Esophagus muscularis mucosa (tissue), 4 donors: ENCODE measurements at regions not wholly inside any gene's neighbourhood (a gene's known extent, or its start where the extent isn't known, plus 50 kb on each side); places are given as distances from the start of the nearest gene placed in this dataset.

Experiments used
- EP300 ChIP-seq: sonication (generic); formaldehyde crosslinking; IDR thresholded peaks from one replicate; pipeline ENCODE4 v1.6.1; 2017; ENCODE audit warnings: antibody characterized with exemption
- POLR2A ChIP-seq: fragments of 450-650 bp; IDR thresholded peaks from one replicate; pipeline ENCODE4 v1.6.1; 2017; ENCODE audit warnings: antibody characterized with exemption, moderate library complexity, mild to moderate bottlenecking, low read depth
- POLR2AphosphoS5 ChIP-seq, 2 donors: sonication (generic); formaldehyde crosslinking; IDR thresholded peaks; one replicate each; pipeline ENCODE4 v1.6.1; 2017; ENCODE audit warnings: antibody characterized with exemption in 2 of 2
- TF ChIP-seq, protein P1 (sequence below), 3 experiments: fragments of 200-600 bp in 2 of 3; fragments of 450-650 bp in 1 of 3; sonication (generic) in 2 of 3; IDR thresholded peaks; one replicate each; pipeline ENCODE4 v1.5.1; 2017 to 2019; ENCODE audit warnings: antibody characterized with exemption in 3 of 3, mild to moderate bottlenecking in 2 of 3, moderate library complexity in 1 of 3

DNA sequence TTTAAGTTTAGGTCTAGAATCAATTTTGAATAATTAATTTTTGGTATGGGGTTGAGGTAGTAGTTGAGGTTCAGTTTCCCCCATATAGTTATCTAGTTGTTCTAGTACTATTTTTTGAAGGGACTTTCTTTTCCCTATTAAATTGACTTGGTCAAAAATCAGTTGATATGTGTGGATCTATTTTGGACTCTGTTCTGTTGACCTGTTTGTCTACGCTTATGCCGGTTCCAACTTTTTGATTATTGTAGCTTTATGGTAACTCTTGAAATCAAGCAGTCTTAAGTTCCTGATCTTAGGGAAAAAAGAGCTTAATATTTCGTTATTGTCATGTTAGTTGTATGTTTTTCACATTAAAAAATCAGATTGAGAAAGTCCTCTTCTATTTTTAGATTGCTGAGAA, 60.7 kb downstream of the FOXD2 start:
- TF ChIP-seq, protein P1, sequence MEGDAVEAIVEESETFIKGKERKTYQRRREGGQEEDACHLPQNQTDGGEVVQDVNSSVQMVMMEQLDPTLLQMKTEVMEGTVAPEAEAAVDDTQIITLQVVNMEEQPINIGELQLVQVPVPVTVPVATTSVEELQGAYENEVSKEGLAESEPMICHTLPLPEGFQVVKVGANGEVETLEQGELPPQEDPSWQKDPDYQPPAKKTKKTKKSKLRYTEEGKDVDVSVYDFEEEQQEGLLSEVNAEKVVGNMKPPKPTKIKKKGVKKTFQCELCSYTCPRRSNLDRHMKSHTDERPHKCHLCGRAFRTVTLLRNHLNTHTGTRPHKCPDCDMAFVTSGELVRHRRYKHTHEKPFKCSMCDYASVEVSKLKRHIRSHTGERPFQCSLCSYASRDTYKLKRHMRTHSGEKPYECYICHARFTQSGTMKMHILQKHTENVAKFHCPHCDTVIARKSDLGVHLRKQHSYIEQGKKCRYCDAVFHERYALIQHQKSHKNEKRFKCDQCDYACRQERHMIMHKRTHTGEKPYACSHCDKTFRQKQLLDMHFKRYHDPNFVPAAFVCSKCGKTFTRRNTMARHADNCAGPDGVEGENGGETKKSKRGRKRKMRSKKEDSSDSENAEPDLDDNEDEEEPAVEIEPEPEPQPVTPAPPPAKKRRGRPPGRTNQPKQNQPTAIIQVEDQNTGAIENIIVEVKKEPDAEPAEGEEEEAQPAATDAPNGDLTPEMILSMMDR (IDR thresholded peaks at IDR 0.05): no peak
- TF ChIP-seq POLR2A (no peak), POLR2AphosphoS5 (IDR thresholded peaks at IDR 0.05) (no peak), EP300 (no peak)
